HEK293 (cell line): ENCODE measurements at regions not wholly inside any gene's neighbourhood (a gene's known extent, or its start where the extent isn't known, plus 50 kb on each side); places are given as distances from the start of the nearest gene placed in this dataset.

Source experiments
- BCL11A ChIP-seq: fragments of 450-650 bp; formaldehyde crosslinking; IDR thresholded peaks from 2 replicates; pipeline ENCODE4 v1.5.1; 2016; ENCODE audit warnings: low read depth, missing biosample characterization, missing genetic modification characterization
- CTCF ChIP-seq: fragments of 450-650 bp; formaldehyde crosslinking; IDR thresholded peaks from 2 replicates; pipeline ENCODE4 v1.5.1; 2016; ENCODE audit warnings: missing biosample characterization, missing genetic modification characterization
- FEZF1 ChIP-seq: fragments of 450-650 bp; formaldehyde crosslinking; IDR thresholded peaks from 2 replicates; pipeline ENCODE4 v1.5.1; 2016; ENCODE audit warnings: missing biosample characterization, missing genetic modification characterization
- HOXD13 ChIP-seq: sonication (generic); formaldehyde crosslinking; IDR thresholded peaks from 2 replicates; pipeline ENCODE4 v1.8.0; 2022; ENCODE audit warnings: missing genetic modification reagents, borderline replicate concordance
- YY1 ChIP-seq: fragments of 450-650 bp; formaldehyde crosslinking; IDR thresholded peaks from 2 replicates; pipeline ENCODE4 v1.5.1; 2018; ENCODE audit warnings: missing biosample characterization, missing genetic modification characterization
- ZNF10 ChIP-seq: fragments of 450-650 bp; formaldehyde crosslinking; IDR thresholded peaks from 2 replicates; pipeline ENCODE4 v1.5.1; 2017; ENCODE audit warnings: missing biosample characterization, missing genetic modification characterization
- ZNF175 ChIP-seq: fragments of 450-650 bp; formaldehyde crosslinking; IDR thresholded peaks from 2 replicates; pipeline ENCODE4 v1.5.1; 2016; ENCODE audit warnings: missing biosample characterization, missing genetic modification characterization
- ZNF223 ChIP-seq: fragments of 450-650 bp; formaldehyde crosslinking; IDR thresholded peaks from 2 replicates; pipeline ENCODE4 v1.5.1; 2016; ENCODE audit warnings: missing biosample characterization, missing genetic modification characterization
- ZNF629 ChIP-seq: fragments of 450-650 bp; formaldehyde crosslinking; IDR thresholded peaks from 2 replicates; pipeline ENCODE4 v1.5.1; 2017; ENCODE audit warnings: missing biosample characterization, missing genetic modification characterization
- ZNF792 ChIP-seq: fragments of 450-650 bp; formaldehyde crosslinking; IDR thresholded peaks from 2 replicates; pipeline ENCODE4 v1.5.1; 2016; ENCODE audit warnings: missing biosample characterization, missing genetic modification characterization
- ZXDB ChIP-seq: fragments of 450-650 bp; formaldehyde crosslinking; IDR thresholded peaks from 2 replicates; pipeline ENCODE4 v1.5.1; 2016; ENCODE audit warnings: missing biosample characterization, missing genetic modification characterization
- TF ChIP-seq, protein P1 (sequence below): fragments of 450-650 bp; formaldehyde crosslinking; IDR thresholded peaks from 2 replicates; pipeline ENCODE4 v1.5.1; 2016; ENCODE audit warnings: missing biosample characterization, missing genetic modification characterization, low read depth

DNA sequence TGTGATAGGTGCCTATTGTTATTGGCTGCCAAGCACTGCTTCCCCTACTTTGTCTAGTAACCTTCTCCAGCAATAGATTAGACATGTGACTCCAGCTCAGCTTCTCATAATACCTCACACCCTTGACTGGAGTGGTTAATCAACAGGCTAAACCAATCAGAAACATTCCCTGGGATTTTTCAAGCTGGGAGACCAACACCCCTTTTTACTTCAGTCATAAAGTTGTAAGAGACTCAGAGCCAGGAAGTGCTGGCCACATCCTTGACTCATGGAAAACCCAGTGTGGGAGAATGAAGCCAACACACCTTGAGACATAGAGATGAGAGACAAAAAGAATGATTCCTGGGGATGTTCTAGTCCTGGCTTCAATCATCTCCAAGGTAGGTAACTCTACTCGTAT, 62.6 kb upstream of the HECTD2 start:
- no peak for TF ChIP-seq CTCF (tag by site-specific recombination)
- TF ChIP-seq, protein P1, sequence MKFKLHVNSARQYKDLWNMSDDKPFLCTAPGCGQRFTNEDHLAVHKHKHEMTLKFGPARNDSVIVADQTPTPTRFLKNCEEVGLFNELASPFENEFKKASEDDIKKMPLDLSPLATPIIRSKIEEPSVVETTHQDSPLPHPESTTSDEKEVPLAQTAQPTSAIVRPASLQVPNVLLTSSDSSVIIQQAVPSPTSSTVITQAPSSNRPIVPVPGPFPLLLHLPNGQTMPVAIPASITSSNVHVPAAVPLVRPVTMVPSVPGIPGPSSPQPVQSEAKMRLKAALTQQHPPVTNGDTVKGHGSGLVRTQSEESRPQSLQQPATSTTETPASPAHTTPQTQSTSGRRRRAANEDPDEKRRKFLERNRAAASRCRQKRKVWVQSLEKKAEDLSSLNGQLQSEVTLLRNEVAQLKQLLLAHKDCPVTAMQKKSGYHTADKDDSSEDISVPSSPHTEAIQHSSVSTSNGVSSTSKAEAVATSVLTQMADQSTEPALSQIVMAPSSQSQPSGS (tag by site-specific recombination), result no peak
- no peak for TF ChIP-seq ZNF223 (tag by site-specific recombination)
- TF ChIP-seq BCL11A (tag by site-specific recombination), result no peak
- no peak for TF ChIP-seq ZXDB (tag by site-specific recombination)
- TF ChIP-seq FEZF1 (tag by site-specific recombination), result no peak
- no peak for TF ChIP-seq ZNF629 (tag by site-specific recombination)
- TF ChIP-seq ZNF175 (tag by site-specific recombination), result no peak
- TF ChIP-seq ZNF792 (tag by site-specific recombination), result no peak
- TF ChIP-seq HOXD13, result no peak
- no peak for TF ChIP-seq YY1 (tag by site-specific recombination)
- no peak for TF ChIP-seq ZNF10 (tag by site-specific recombination)
